Sigmoid colon (tissue), 4 donors: ENCODE measurements at regions not wholly inside any gene's neighbourhood (a gene's known extent, or its start where the extent isn't known, plus 50 kb on each side); places are given as distances from the start of the nearest gene placed in this dataset.

Experiments used
- CTCF ChIP-seq, 4 experiments: fragments of 450-650 bp in 3 of 4; fragments of 200-600 bp in 1 of 4; IDR thresholded peaks; one replicate each; pipeline ENCODE4 v1.5.1; 2016 to 2019; ENCODE audit warnings: antibody characterized with exemption in 4 of 4, mild to moderate bottlenecking in 3 of 4, moderate library complexity in 2 of 4
- POLR2AphosphoS5 ChIP-seq, 4 donors: sonication (generic); formaldehyde crosslinking; IDR thresholded peaks; one replicate each; pipeline ENCODE4 v1.6.1; 2017; ENCODE audit warnings: antibody characterized with exemption in 4 of 4

- no peak for TF ChIP-seq CTCF (IDR thresholded peaks at IDR 0.05)
- TF ChIP-seq POLR2AphosphoS5 (IDR thresholded peaks at IDR 0.05), result no peak
These were observed 57.7 kb upstream of the SLC7A11 start for GRCh38 chr4:138299881-138300280.
